NCI-H2227 (cell line): ENCODE measurements at regions not wholly inside any gene's neighbourhood (a gene's known extent, or its start where the extent isn't known, plus 50 kb on each side); places are given as distances from the start of the nearest gene placed in this dataset.
"Not testable (repeated sequence)": the region's sequence is repeated elsewhere in the genome, so short reads cannot be mapped to it uniquely, and the experiment has no call there.

Source experiments
- DNase-seq: peaks from one replicate; lab custom pipeline; 2025; ENCODE audit not compliant: unreplicated experiment; lab: John Stamatoyannopoulos, UW

DNA sequence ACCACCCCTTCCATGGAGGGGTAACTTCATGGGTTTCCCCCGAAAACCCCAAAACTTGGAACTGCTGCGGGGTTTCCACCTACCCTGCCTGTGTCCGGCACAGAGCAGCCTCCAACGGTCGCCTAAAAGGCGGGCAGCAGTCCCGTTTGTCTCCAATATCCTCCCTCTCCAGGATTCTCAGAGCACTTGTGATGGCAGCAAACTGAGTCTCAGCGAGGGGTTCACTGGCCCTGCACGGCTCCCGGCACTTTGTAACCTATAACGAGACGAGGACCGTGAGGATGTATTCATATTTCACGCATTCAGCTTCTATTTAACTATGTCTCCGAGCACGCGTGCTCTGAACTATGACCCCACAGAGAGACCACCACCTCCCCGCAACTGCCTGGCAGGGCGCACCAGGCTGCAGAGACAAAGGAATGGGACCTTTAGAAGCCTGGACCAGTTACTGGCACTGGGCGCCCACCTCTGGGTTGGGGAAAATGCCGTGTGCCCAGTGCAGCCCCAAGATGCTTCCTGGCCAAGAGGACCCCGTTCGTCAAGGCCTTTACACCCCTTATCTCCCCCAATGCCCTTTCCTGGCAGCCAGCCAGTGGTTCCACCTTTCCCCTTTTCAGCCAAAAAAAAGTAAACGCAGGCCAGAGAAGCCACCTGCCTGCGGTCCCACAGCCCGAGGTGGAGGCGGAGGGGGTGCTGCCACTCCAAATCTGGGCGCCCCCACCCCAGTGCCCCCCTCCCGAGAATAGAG lies 173.1 kb upstream of the RTL1 start:
- DNase-seq: no peak

DNA sequence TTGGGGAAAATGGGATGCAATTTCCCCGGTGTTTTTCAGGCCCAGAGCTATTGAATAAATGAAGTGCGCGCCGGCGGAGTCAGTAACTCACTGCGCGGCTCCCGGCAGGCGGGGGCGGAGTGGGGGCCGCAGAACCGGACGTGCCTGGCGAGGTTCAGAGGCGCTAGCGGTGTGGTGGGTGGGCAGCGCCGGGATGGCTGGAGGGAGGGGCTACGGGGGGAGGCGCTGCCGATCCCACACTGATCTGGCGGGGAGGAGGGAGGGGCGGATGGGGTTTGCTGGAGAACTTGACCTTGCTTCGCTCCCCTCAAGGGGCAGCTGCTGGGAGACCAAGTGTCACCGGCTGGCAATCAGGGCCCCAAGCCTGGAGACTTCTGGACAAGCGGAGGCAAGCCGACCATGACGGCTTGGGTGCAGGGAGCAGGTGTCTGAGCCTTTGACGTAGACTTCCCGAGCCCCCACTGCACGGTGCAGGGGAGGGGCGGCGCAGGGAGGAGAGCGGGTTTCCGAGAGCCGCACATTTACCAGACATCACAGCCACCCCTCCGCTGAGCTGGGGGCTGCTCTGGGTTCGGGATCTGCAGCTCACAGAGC lies 174.1 kb upstream of the RTL1 start:
- peak; percentile 76 for DNase-seq

GRCh38 chr14:101078170-101078891 lies 174.8 kb upstream of the RTL1 start:
- no peak for DNase-seq

DNA sequence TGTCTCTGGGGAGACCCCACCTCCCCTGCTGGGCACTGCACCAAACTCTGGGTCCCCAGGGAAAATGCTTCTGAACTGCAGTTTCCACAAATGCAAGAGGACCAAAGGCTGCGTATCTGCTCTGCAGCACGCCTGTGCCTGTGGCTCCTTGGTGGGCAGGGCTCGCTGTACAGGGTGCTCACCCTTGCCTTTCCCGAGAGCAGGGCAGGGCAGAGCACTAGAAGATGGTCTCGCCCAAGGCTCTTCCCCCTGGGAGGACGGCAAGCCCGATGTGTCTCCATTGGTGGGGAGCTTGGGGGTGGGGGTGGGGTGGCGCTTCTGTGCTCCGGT lies 175.3 kb upstream of the RTL1 start:
- DNase-seq: no peak

DNA sequence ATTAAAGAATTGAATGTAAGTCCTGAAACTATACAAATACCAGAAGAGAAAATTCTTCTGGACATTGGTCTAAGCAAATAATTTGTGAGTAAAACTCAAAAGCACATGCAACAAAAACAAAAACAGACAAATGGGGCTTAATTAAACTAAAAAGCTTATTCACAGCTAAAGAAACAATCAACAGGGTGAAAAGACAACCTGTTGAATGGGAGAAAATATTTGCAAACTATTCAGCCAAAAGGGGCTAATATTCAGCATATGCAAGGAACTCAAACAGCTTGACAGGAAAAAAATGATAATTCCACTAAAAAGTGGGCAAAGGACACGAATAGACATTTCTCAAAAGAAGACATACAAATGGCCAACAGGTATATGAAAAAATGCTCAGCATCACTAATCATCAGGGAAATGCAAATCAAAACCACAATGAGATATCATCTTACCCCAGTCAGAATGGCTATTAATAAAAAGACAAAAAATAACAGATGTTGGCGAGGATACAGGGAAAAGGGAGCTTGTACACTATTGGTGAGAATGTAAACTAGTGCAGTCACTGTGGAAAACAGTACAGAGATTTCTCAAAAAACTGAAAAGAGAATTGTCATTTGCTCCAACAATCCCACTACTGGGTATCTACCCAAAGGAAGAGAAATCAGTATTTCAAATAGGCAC lies 177.5 kb upstream of the RTL1 start:
- DNase-seq: no peak

DNA sequence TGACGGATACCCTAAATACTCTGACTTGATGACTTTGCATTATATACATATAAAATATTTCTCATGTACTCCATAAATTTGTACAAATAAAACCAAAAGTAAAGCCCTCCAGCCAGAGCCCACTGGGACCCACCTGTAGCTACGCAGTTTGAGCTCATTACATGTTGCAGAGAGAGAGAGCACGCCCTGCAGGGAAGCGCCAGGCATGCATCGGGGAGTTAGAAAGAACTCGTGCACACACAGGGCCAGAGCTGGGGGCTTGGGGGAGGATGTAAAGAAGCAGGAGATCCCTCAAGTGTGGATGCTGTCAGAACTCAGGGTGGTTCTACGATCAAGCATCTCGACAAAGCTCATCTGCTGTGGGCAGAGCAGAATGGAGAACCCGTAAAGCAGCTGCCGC lies 178.5 kb upstream of the RTL1 start:
- no peak for DNase-seq

- no peak for DNase-seq
These were observed 179.2 kb upstream of the RTL1 start for GRCh38 chr14:101082436-101083384.

DNA sequence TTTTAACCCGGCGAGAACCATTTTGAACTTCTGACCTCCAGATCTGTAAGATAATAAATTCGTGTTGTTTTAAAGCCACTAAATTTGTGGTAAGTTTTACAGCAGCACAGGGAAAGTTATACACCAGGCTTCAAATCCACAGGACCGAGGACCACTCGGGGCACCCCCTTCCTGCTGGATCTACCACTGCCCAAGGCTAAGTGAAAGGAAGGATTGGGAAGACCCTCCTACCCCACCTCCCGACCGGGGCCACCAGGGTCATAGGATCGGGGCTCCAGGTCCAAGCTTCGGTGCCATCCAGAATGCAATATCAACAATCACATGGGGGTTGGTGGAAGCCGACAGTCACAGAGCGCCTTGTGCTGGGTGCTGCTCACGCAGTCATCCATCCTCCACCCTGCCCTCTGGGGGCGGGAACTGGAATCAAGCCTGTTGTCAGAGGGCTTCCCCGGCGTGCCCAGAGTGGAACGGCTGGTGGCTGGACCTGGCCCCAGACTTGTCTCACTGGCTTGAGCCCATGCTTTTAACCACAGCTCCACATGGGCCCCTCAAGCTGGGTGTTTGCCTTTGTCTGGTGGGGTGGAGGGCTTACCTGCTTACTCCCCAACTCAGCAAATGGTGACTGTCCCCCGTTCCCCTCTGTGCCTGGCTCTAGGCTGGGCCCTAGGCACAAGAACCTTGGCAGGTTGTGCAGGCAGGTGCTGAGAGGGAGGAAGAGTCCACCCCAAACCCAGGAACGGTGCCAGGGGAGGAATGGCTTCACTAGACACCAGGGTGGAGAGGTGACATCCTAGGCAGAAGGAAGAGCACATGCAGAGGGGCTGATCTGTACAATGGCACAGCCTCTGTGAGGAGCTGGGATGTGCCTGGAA lies 180.3 kb upstream of the RTL1 start:
- DNase-seq: no peak

DNA sequence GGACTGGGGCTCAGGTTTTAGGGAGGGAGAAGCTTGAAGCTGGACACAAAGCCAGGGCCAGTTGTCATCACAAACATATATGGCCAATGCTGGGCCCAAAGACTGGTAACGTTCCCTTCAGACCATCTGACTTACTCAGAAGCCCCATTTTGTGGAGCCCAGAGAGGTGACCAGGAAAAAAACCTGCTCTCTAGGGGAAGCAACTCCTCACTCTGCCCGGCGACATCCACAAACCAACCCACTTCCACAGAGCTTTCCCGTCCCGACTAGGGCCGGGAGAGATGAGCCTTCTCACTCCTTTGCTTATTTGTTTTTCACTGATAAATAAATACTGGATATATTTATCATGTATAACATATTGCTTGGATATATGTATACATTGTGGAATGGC lies 180.9 kb upstream of the RTL1 start:
- no peak for DNase-seq

GRCh38 chr14:101086926-101087325 lies 183.4 kb upstream of the RTL1 start:
- no peak for DNase-seq

DNA sequence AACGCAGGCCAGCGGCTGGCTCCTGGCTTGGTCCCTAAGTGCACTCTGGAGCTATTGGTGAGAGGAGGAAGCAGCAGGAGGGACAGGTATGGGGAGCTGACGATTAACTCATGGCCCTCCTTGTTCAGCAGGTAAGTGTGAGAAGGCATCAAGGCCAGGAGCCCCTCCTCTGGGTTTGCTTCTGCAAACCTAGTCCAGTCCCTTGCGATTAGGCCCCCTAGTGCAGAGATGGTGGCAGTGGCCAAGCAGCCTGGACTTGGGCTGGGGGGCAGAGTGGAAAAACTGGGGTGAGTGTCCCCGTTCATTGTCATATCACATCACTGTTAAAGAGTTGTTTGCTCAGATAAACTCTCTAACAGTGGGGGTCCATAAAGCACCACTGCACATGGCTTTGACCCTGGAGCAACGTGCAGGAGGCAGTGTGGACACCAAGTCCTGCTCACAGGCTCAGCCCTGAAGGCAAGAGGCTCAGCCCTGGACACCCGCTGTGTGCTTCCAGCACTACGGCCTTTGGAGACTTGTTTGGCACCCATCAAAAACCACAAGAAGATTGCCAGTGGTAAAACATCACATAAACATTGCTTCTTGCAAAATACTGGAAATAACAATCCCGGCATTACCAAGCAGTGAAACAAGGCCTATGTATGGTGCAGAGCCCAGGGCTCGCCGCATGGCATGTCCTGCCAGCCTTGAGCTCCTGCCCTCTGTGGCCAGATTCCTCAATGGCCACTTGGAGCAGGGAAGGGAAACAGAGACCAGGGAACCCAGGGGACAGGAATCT lies 184.3 kb upstream of the RTL1 start:
- no peak for DNase-seq

GRCh38 chr14:101088395-101088667 lies 184.8 kb upstream of the RTL1 start:
- no peak for DNase-seq

DNA sequence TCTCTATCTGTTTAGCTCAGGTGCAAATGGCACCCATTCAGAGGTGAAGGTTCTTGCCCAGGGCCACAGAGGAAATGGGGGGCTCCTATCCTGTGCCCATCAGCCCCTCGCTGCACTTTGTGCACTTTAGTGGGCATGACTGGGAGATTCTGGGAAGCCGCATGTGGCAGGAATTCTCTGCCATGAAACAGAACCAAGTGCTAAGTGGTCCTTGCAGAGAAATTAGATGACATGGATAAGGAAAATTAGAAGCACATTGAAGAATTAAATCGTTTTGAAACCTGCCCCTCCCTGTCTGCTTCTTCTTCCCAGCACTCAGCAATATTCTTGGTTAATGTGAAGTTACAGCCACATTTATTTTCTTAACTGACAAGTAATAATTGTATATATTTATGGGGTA lies 185.2 kb upstream of the RTL1 start:
- no peak for DNase-seq

DNA sequence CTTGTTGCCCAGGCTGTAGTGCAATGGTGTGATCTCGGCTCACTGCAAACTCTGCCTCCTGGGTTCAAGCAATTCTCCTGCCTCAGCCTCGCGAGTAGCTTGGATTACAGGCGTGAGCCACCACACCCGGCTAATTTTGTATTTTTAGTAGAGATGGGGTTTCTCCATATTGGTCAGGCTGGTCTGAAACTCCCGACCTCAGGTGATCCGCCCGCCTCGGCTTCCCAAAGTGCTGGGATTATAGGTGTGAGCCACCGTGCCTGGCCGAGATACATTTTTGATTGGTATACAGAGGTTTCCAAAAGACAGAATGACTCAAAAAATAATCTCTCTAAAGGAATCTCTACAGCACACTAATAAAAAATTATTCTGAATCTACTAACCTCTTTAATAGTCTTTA lies 187.0 kb upstream of the RTL1 start:
- not testable (repeated sequence) for DNase-seq

DNA sequence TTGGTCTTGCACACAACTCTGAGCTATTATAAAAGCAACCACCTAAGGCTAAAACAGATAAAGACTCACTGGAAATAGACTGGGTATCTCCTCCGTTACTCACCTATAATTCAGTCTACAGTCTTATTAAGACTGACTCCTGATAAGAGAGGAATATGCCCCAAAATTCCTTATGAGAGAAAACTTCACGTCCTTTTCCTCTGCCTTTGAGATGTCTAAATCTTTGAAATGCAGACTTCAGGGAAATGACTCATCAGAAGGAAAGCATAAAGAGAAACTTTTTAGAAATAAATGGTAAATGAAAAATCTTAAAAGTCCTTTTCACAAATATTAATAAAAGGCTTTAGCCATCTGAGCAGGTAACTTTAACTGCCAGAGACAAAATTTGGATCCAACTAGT lies 187.5 kb upstream of the RTL1 start:
- no peak for DNase-seq

GRCh38 chr14:101094916-101095315 lies 191.4 kb upstream of the RTL1 start:
- not testable (repeated sequence) for DNase-seq

- no peak for DNase-seq
These were observed 193.0 kb upstream of the RTL1 start for GRCh38 chr14:101096551-101096950.

DNA sequence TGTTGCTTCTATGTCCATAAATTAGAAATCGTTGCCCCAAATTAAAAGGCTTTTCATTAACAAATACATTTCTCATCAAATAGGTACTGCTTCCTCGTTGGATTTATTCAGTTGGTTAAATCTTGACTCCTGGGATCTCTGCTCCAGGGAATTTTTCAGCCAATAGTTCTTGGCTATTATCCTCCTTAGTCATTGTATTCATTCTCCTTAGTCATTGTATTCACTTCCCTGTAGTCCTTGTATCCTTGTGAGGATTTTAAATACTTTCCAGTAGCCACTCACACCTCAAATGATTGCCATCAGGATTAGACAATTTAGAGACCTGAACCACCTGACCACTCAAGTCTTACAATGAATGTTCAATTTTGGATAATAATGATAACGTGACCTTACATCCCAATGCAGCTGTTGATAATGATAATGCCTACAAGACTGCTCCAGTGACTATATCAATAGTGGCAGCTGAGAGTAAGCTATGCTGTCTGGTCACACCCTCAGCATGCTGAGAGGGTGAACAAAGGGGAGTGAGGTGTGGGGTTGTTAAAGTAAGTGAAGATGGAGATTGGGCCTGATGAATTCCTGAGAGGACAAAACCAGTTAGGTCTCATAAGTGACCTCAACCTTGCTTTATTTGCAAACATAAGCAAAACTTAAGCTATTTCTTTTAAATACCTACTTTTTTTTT lies 193.7 kb upstream of the RTL1 start:
- no peak for DNase-seq

DNA sequence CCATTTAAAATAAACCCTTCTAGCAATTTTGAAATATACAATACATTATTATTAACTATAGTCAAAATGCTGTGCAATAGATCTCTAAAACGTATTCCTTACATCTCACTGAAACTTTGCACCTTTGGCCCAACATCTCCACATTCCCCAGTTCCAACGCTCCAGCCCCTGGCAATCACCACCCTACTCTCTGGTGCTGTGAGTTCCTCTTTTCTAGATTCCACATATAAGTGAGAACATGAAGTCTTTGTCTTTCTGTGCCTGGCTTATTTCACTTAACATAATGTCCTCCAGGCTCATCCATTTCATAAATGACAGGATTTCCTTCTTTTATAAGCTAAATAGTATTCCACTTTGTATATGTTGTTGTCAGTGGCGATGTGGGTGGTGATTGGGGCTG lies 194.7 kb upstream of the RTL1 start:
- DNase-seq: no peak
